H9 (cell line): ENCODE measurements at regions not wholly inside any gene's neighbourhood (a gene's known extent, or its start where the extent isn't known, plus 50 kb on each side); places are given as distances from the start of the nearest gene placed in this dataset.

Experiments
- DNase-seq: peaks from one replicate; pipeline ENCODE4 v3.0.0-alpha.2; 2017
- H2AFZ ChIP-seq: one replicate; pipeline ENCODE4 v1.6.1; 2013; ENCODE audit warnings: mild to moderate bottlenecking, low read length, control low read depth, moderate library complexity
- H2AK5ac ChIP-seq: 2 replicates; pipeline ENCODE4 v1.6.1; 2013; ENCODE audit warnings: low read length, control low read depth, mixed read lengths; ENCODE audit not compliant: insufficient read length
- H2BK120ac ChIP-seq: one replicate; pipeline ENCODE4 v1.6.1; 2013; ENCODE audit warnings: low read depth, mild to moderate bottlenecking, low read length, control low read depth, inconsistent platforms; ENCODE audit not compliant: poor library complexity, severe bottlenecking
- H2BK12ac ChIP-seq: 2 replicates; pipeline ENCODE4 v1.6.1; 2013; ENCODE audit warnings: low read length, control low read depth, mixed read lengths, low read depth; ENCODE audit not compliant: insufficient read length
- H2BK15ac ChIP-seq: 2 replicates; pipeline ENCODE4 v1.6.1; 2013; ENCODE audit warnings: low read depth, low read length, control low read depth
- H2BK20ac ChIP-seq: one replicate; pipeline ENCODE4 v1.6.1; 2013; ENCODE audit warnings: low read depth, mild to moderate bottlenecking, low read length, control low read depth, inconsistent platforms; ENCODE audit not compliant: poor library complexity, severe bottlenecking
- H2BK5ac ChIP-seq: 2 replicates; pipeline ENCODE4 v1.6.1; 2013; ENCODE audit warnings: low read length, control low read depth, mixed read lengths; ENCODE audit not compliant: insufficient read length
- H3K14ac ChIP-seq: 2 replicates; pipeline ENCODE4 v1.6.1; 2013; ENCODE audit warnings: low read length, control low read depth; ENCODE audit not compliant: insufficient read depth
- H3K18ac ChIP-seq: 2 replicates; pipeline ENCODE4 v1.6.1; 2013; ENCODE audit warnings: low read depth, mild to moderate bottlenecking, mixed read lengths, low read length, control low read depth; ENCODE audit not compliant: insufficient read length
- H3K23ac ChIP-seq: 2 replicates; pipeline ENCODE4 v1.6.1; 2013; ENCODE audit warnings: low read length, control low read depth, mixed read lengths, low read depth; ENCODE audit not compliant: insufficient read length
- H3K23me2 ChIP-seq: 2 replicates; pipeline ENCODE4 v1.6.1; 2013; ENCODE audit warnings: low read depth, mild to moderate bottlenecking, mixed read lengths, low read length, control low read depth; ENCODE audit not compliant: insufficient read length, poor library complexity, severe bottlenecking
- H3K27ac ChIP-seq: 2 replicates; pipeline ENCODE4 v1.5.1; 2013; ENCODE audit warnings: low read length, control low read depth, mixed read lengths, low read depth; ENCODE audit not compliant: insufficient read length
- H3K27me3 ChIP-seq: 2 replicates; pipeline ENCODE4 v1.6.1; 2013; ENCODE audit warnings: low read length, control low read depth, inconsistent platforms; ENCODE audit not compliant: insufficient read depth
- H3K4ac ChIP-seq: 2 replicates; pipeline ENCODE4 v1.6.1; 2013; ENCODE audit warnings: low read depth, mild to moderate bottlenecking, control low read depth, inconsistent platforms, low read length, moderate library complexity
- H3K4me1 ChIP-seq: 2 replicates; pipeline ENCODE4 v1.6.1; 2013; ENCODE audit warnings: low read length, control low read depth, inconsistent platforms; ENCODE audit not compliant: insufficient read depth
- H3K4me2 ChIP-seq: 2 replicates; pipeline ENCODE4 v1.6.1; 2013; ENCODE audit warnings: low read length, control low read depth, mixed read lengths; ENCODE audit not compliant: insufficient read length, insufficient read depth
- H3K56ac ChIP-seq: 2 replicates; pipeline ENCODE4 v1.6.1; 2013; ENCODE audit warnings: low read depth, mild to moderate bottlenecking, mixed read lengths, low read length, control low read depth; ENCODE audit not compliant: insufficient read length
- H3K79me1 ChIP-seq: 2 replicates; pipeline ENCODE4 v1.6.1; 2013; ENCODE audit warnings: low read depth, mild to moderate bottlenecking, moderate library complexity, low read length, control low read depth, inconsistent platforms; ENCODE audit not compliant: insufficient read depth, poor library complexity, severe bottlenecking
- H3K79me2 ChIP-seq: 2 replicates; pipeline ENCODE4 v1.6.1; 2013; ENCODE audit warnings: low read length, control low read depth, inconsistent platforms; ENCODE audit not compliant: insufficient read depth
- H3K9ac ChIP-seq: 2 replicates; pipeline ENCODE4 v1.6.1; 2013; ENCODE audit warnings: low read length, control low read depth, mixed read lengths; ENCODE audit not compliant: insufficient read length; ENCODE audit errors: extremely low read depth
- H3K9me3 ChIP-seq: one replicate; pipeline ENCODE4 v1.6.1; 2013; ENCODE audit warnings: low read depth, low read length, inconsistent platforms; ENCODE audit not compliant: control insufficient read depth
- H3T11ph ChIP-seq: one replicate; pipeline ENCODE4 v1.6.1; 2013; ENCODE audit warnings: mild to moderate bottlenecking, low read length, control low read depth, inconsistent platforms
- H4K20me1 ChIP-seq: one replicate; pipeline ENCODE4 v1.6.1; 2013; ENCODE audit not compliant: control insufficient read depth, insufficient read length, insufficient read depth
- H4K5ac ChIP-seq: 2 replicates; pipeline ENCODE4 v1.6.1; 2013; ENCODE audit warnings: low read depth, mild to moderate bottlenecking, mixed read lengths, low read length, control low read depth; ENCODE audit not compliant: insufficient read length
- H4K8ac ChIP-seq: replicated peaks from 2 replicates; pipeline ENCODE4 v1.6.1; 2013; ENCODE audit warnings: low read length, control low read depth, mixed read lengths, low read depth; ENCODE audit not compliant: insufficient read length
- H4K91ac ChIP-seq: 2 replicates; pipeline ENCODE4 v1.6.1; 2013; ENCODE audit warnings: low read depth, mild to moderate bottlenecking, moderate library complexity, mixed read lengths, low read length, control low read depth; ENCODE audit not compliant: insufficient read length
- H3K27ac Mint-ChIP-seq, 3 experiments: 2 replicates in 2 of 3; 3 replicates in 1 of 3; pipeline ENCODE4 v1.8.0; 2020 to 2021; ENCODE audit warnings: mixed read lengths in 3 of 3, mild to moderate bottlenecking in 1 of 3, moderate library complexity in 1 of 3
- H3K27me3 Mint-ChIP-seq: 2 replicates; pipeline ENCODE4 v1.8.0; 2021; ENCODE audit warnings: low read depth, mild to moderate bottlenecking, moderate library complexity, mixed read lengths
- H3K36me3 Mint-ChIP-seq, 3 experiments: 2 replicates in 2 of 3; 3 replicates in 1 of 3; pipeline ENCODE4 v1.8.0; 2020 to 2021; ENCODE audit warnings: low read depth in 3 of 3, mixed read lengths in 3 of 3; ENCODE audit not compliant: insufficient read depth in 1 of 3
- H3K4me1 Mint-ChIP-seq, 2 experiments: 2 replicates each; pipeline ENCODE4 v1.8.0; 2020; ENCODE audit warnings: mixed read lengths in 2 of 2
- H3K4me3 Mint-ChIP-seq, 2 experiments: 2 replicates in 1 of 2; 3 replicates in 1 of 2; pipeline ENCODE4 v1.8.0; 2020 to 2021; ENCODE audit warnings: mild to moderate bottlenecking in 2 of 2, mixed read lengths in 2 of 2, moderate library complexity in 1 of 2
- H3K9me3 Mint-ChIP-seq, 2 experiments: 2 replicates in 1 of 2; 3 replicates in 1 of 2; pipeline ENCODE4 v1.8.0; 2020; ENCODE audit warnings: mild to moderate bottlenecking in 2 of 2, mixed read lengths in 2 of 2, moderate library complexity in 1 of 2
- WGBS: extraction: QIAGEN DNeasy Blood & Tissue Kit; methylation state at CpG from one replicate; pipeline ENCODE4 v1.1.7; 2013; ENCODE audit warnings: missing lambda C conversion rate, low lambda C conversion rate, mixed read lengths; ENCODE audit not compliant: insufficient read length; ENCODE audit errors: extremely low coverage; 5-methylcytosine and 5-hydroxymethylcytosine counted together
- TF ChIP-seq, protein P1 (sequence below): fragments of 200-600 bp; sonication (generic); conservative IDR thresholded peaks from 3 replicates; pipeline ENCODE4 v1.8.0; 2021; ENCODE audit warnings: antibody characterized with exemption, mild to moderate bottlenecking

DNA sequence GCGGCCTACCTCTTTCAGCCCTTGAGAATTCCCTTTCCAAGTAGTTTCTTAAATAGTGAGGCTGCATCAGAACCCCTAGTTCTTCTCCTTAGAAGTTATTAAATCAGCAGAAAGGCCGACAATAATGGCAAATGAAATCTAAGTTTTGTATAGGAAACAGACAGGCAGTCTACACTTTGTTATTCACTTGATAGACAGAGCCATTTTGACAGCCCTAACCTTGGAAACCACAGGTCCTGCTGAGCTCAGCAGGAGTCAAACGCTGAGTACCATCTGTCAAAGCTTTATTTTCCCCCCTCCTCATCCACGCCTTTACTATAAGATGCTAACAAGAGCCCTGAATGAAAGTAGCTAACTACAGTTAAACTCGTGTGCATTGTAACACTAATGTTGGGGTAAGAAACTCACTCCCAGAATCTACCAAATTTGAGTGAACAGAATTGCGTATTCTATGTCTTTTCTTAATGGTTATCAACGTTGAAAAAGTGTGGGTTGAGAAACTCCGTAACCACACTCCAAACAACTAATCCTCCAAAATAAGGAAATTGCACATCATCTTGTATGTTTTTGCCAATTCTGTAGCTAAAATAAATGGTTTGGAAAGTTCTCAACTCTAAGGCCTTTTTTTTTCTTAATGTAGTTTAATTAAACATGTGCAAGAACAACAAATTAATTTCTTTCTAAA, 90.6 kb upstream of the EFEMP1 start:
- DNase-seq, result no peak
- H3K9me3 Mint-ChIP-seq, result no peaks in the 10 kb centered on the region
- Histone ChIP-seq H3K18ac (no peak overlapping the region), H4K91ac (no peak overlapping the region), H3K23me2 (no peaks in the 10 kb centered on the region), H4K20me1 (no peaks in the 10 kb centered on the region), H3K56ac (no peak overlapping the region), H2BK20ac (no peak overlapping the region), H2AK5ac (no peak overlapping the region), H3K27ac (no peak overlapping the region), H3K79me2 (no peaks in the 10 kb centered on the region), H4K8ac (no peak overlapping the region), H3T11ph (no peak overlapping the region), H3K23ac (no peak overlapping the region), H3K9me3 (no peaks in the 10 kb centered on the region), H3K4ac (no peak overlapping the region), H2BK120ac (no peak overlapping the region), H2BK15ac (no peak overlapping the region), H2BK5ac (no peak overlapping the region), H3K9ac (no peak overlapping the region), H2AFZ (no peak overlapping the region), H3K4me1 (peaks cover 2% of the 10 kb centered on the region; the same call in 1 of the 2 replicates), H3K14ac (no peak overlapping the region), H3K27me3 (no peaks in the 10 kb centered on the region), H4K5ac (no peak overlapping the region), H3K79me1 (no peaks in the 10 kb centered on the region), H3K4me2 (no peak overlapping the region), H2BK12ac (no peak overlapping the region)
- H3K27ac Mint-ChIP-seq, result no peak overlapping the region
- H3K36me3 Mint-ChIP-seq, result no peaks in the 10 kb centered on the region
- H3K4me1 Mint-ChIP-seq, result peaks cover 13 to 16% of the 10 kb centered on the region in 2 experiments
- no peaks in the 10 kb centered on the region for H3K27me3 Mint-ChIP-seq
- H3K4me3 Mint-ChIP-seq, result no peak overlapping the region
- TF ChIP-seq, protein P1, sequence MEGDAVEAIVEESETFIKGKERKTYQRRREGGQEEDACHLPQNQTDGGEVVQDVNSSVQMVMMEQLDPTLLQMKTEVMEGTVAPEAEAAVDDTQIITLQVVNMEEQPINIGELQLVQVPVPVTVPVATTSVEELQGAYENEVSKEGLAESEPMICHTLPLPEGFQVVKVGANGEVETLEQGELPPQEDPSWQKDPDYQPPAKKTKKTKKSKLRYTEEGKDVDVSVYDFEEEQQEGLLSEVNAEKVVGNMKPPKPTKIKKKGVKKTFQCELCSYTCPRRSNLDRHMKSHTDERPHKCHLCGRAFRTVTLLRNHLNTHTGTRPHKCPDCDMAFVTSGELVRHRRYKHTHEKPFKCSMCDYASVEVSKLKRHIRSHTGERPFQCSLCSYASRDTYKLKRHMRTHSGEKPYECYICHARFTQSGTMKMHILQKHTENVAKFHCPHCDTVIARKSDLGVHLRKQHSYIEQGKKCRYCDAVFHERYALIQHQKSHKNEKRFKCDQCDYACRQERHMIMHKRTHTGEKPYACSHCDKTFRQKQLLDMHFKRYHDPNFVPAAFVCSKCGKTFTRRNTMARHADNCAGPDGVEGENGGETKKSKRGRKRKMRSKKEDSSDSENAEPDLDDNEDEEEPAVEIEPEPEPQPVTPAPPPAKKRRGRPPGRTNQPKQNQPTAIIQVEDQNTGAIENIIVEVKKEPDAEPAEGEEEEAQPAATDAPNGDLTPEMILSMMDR, result no peak
- WGBS, result no CpG with 5 or more reads among the region's 8 CpGs
